NB4 (cell line): ENCODE measurements at regions not wholly inside any gene's neighbourhood (a gene's known extent, or its start where the extent isn't known, plus 50 kb on each side); places are given as distances from the start of the nearest gene placed in this dataset.
"Not testable (repeated sequence)": the region's sequence is repeated elsewhere in the genome, so short reads cannot be mapped to it uniquely, and the experiment has no call there.

Source experiments
- DNase-seq: peaks from one replicate; pipeline ENCODE4 v3.0.0; 2010; ENCODE audit warnings: low read depth
- H3K4me3 ChIP-seq: one replicate; pipeline ENCODE4 v1.5.1; 2011; ENCODE audit warnings: mild to moderate bottlenecking, low read depth, low read length, moderate library complexity
- CTCF ChIP-seq: IDR thresholded peaks from one replicate; pipeline ENCODE4 v1.5.1; 2012; ENCODE audit warnings: low read depth, low read length
- MAX ChIP-seq: IDR thresholded peaks from 2 replicates; pipeline ENCODE4 v1.6.1; 2011; ENCODE audit warnings: low read depth, low read length
- MYC ChIP-seq: IDR thresholded peaks from 2 replicates; pipeline ENCODE4 v1.6.1; 2011; ENCODE audit warnings: low read depth, low read length
- POLR2A ChIP-seq: IDR thresholded peaks from 2 replicates; pipeline ENCODE4 v1.6.1; 2011; ENCODE audit warnings: mild to moderate bottlenecking; ENCODE audit not compliant: insufficient read length; ENCODE audit errors: extremely low read depth

GRCh38 chr1:187985897-187986654, 1157.3 kb downstream of the PLA2G4A start:
- no peak overlapping the region for H3K4me3 ChIP-seq
- DNase-seq, result no peak
- TF ChIP-seq CTCF (no peak), MAX (no peak), POLR2A (no peak), MYC (no peak)

- TF ChIP-seq MYC (no peak), POLR2A (no peak), MAX (no peak), CTCF (no peak)
- DNase-seq, result no peak
- no peak overlapping the region for H3K4me3 ChIP-seq
Observed at GRCh38 chr1:187987236-187987776, 1158.6 kb downstream of the PLA2G4A start.

GRCh38 chr1:187991944-187992343, 1163.2 kb downstream of the PLA2G4A start:
- no peak overlapping the region for H3K4me3 ChIP-seq
- no peak for DNase-seq
- TF ChIP-seq MYC (no peak), MAX (no peak), CTCF (no peak), POLR2A (no peak)

- no peak for TF ChIP-seq MAX
- TF ChIP-seq CTCF, result no peak
- no peak for TF ChIP-seq MYC
- TF ChIP-seq POLR2A, result no peak
- no peak overlapping the region for H3K4me3 ChIP-seq
- no peak for DNase-seq
Observed at GRCh38 chr1:187996780-187997179, 1168.0 kb downstream of the PLA2G4A start.

GRCh38 chr1:187999973-188000372, 1171.2 kb downstream of the PLA2G4A start:
- no peak for TF ChIP-seq POLR2A
- no peak for TF ChIP-seq MYC
- no peak for TF ChIP-seq MAX
- TF ChIP-seq CTCF, result no peak
- H3K4me3 ChIP-seq, result no peak overlapping the region
- DNase-seq, result no peak

GRCh38 chr1:188003687-188004086, 1174.9 kb downstream of the PLA2G4A start:
- not testable (repeated sequence) for DNase-seq, H3K4me3 ChIP-seq
